Raji (cell line): ENCODE measurements at regions not wholly inside any gene's neighbourhood (a gene's known extent, or its start where the extent isn't known, plus 50 kb on each side); places are given as distances from the start of the nearest gene placed in this dataset.

Source experiments
- POLR2A ChIP-seq: IDR thresholded peaks from 2 replicates; pipeline ENCODE4 v1.6.1; 2011; ENCODE audit warnings: low read depth, low read length, control low read depth; ENCODE audit not compliant: insufficient read depth

DNA sequence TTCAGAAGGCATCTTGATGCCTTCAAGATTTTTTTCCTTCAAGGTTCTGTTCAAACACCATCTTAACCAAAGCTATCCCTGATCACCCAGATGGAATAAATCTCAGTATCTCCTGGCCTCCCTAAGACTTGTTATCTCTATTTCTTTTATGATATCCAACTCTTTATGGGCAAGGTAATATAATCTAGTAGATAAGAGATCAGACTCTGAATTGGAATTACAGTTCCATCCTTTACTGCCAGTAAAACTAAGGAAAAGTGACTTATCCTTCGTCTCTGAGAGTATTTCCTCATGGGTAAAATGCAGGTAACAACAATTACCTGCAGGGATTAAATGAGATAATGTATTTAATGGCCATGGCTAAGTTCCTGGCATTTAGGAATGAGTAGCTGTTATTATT, 445.0 kb upstream of the DAB1 start:
- TF ChIP-seq POLR2A: no peak

DNA sequence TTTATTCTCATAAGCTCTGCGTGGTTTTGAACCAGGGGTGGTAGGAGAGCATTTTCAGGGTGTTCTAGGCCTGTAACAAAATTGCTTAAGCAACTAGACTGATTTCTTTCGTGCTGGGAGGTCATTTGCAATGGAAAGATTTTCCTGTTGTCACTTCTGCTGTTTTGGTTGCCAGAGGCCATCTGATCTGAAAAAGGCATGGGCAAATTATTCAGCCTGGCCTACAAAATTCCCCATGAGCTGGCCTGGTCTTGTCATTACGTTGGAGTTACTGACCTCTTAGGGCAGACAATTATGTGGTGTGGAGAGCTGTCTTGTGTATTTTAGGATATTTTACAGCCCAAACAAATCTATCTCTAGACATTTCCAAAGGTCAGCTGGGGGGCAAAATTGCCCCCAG, 444.4 kb upstream of the DAB1 start:
- TF ChIP-seq POLR2A: no peak

DNA sequence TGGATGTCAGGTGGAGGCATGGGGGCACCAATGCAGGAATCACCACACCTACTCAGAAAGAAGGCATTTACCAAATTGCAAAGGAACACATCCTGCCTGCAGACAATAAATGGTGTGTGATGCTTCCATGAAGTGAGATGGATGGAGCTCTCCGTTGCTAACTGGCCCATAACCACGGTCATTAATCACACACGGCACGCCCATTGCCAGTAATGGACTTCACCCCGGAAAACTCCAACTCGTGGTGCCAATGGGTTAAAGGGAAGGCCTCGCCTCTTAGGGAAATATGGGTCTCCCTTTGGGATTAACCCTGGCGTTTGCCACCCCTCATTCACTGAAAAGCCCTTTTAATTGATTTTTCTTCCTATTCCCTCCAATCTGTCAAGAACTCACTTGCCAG, 443.1 kb upstream of the DAB1 start:
- no peak for TF ChIP-seq POLR2A

DNA sequence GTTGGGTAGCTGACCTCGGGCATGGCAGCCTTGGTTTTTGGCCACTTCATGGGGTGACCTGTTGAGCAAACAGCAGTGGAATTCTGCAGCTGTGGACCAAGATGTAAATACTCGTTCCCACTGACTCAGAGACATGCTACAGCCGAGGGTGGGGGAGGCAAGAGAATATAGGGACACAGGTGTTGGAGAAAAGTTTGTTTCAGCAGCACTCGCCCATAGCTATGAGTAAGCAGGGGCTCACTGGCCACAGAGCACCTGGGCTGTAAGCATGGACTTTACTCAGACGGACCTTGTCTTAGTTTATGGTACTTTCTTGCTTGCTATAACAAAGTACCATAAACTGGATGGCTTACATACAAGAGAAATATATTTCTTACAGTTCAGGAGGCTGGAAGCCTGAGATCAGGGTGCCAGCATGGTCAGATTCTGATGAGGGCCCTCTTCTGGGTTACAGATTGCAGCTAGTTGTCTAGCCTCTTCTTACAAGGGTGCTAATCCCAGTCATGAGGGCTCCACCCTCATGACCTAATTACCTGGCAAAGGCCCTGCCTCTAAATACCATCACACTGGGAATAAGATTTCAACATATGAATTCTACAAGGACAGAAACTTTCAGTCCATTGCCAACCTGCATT, 437.2 kb upstream of the DAB1 start:
- no peak for TF ChIP-seq POLR2A

DNA sequence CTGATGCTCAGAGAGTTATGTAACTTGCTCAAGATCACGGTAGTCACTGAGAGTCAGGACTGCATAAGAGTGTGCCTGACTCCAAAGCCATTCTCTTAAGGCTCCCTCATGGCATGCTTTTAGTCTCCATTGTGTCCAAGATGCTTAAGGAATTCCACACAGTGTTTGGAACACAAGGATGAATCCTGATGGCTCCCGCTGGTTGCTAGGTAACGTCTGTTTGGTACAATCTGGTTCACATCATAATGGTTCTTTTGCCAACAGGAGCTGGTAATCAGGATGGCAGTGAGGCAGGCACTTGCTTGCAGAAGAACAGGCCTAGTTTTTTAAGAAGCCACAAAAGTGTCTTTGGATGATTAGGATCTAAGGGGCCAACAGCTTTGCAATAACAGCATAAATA, 436.5 kb upstream of the DAB1 start:
- TF ChIP-seq POLR2A: no peak

DNA sequence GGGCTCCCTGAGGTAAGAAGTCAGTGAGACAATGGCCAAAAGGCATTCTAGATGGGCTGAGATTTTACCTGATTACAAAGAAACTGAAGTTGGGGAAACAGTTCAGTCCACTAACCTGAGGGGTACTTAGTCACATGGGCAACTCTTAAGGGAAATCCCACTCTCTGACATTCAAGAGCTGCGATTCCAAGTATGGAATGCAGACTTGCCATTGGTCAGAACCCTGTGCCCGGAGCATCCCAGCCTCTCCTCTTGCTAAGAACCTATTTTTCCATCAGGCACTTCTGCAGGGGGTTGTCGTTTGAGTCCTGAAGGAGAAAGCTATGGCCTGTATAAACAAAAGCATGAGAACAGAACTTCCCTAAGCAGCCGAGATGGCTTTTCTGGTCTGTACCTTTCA, 434.9 kb upstream of the DAB1 start:
- TF ChIP-seq POLR2A: no peak

DNA sequence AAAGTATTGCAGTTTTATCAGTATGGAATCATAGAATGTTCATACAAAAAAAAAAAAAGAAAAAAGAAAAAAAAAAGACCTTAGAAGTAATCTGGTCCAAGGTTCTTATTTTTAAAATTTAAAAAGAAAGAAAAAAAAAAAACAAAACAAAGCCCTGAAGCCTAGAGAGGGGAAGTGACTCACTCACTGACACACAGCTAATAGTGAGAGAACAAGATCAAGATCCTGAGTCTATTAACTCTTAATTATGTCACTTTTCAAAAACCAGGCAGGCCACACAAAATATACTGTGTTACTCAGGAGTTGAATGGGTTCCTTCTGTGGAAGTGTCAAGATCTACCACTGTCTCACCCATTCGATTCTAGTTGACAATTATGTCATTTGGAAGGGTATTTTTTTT, 433.9 kb upstream of the DAB1 start:
- no peak for TF ChIP-seq POLR2A

DNA sequence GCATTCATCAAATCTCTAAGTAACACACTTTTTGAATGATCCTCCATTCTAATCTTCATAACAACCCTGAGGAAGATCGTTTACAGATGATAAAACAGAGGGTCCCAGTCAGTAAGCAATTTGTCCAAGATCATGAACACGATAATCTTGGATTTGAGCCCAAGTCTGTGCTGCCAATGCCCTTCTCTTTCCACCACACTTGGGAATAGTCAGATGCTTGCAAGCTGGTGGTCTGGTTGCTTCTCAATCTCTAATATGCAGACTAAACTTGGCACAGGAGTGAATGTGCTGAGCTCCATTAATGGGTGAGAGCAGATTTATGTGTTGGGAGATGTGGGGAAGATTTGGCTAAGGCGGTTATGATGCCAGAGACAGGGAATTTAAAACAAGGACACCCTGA, 430.6 kb upstream of the DAB1 start:
- TF ChIP-seq POLR2A: no peak

DNA sequence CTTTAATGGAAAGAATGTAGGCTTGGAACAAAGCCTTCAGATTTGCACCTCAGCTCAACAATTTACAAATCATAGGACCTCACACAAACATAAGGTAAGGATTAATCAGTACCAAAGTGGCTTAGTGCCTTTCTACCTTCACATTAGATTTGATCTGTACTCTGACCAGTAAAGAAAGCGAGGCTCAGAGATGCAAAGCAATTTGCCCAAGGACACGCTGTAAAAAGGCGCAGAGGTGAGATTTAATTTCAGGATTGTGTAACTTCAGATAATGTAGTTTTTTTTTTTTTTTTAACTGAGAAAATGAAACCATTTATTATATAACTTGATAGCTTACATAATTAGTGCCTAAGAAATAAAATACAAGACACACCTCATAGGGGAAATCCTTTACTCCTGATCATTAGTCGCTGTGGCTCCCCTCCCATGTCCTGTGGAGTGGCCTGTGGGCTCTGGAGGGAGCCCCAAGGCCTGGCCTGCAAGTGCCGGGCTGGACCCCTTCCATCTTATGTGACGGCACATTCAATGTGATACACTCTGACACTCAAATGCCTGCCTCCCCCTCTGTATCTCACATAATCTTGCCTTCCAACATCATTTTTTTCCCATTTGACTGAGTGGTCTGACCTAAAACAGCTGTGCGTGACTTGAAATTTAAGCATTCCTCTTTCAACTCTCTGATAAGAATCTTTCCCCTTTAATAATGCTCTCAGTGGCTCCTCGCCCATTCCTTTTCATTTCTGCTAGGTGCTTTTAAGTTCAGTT, 426.5 kb upstream of the DAB1 start:
- TF ChIP-seq POLR2A: no peak

DNA sequence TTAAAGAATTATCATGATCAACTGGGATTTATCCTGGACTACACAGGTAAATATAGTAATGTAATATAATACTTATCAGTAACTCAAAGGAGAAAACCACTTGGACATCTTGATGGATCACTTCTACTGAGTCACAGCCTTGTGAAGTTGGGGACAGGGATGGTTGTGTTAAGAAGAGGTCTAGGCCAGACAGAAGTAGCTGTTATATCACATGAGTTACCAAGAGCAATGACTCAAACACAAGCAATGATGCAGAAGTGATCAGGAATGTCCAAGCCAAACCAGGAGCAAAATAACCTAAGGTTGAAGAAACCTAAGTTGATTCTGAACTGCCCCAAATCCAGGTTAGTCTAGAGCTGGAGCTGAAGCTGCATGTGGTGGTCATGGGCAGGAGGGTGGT, 424.5 kb upstream of the DAB1 start:
- TF ChIP-seq POLR2A: no peak

DNA sequence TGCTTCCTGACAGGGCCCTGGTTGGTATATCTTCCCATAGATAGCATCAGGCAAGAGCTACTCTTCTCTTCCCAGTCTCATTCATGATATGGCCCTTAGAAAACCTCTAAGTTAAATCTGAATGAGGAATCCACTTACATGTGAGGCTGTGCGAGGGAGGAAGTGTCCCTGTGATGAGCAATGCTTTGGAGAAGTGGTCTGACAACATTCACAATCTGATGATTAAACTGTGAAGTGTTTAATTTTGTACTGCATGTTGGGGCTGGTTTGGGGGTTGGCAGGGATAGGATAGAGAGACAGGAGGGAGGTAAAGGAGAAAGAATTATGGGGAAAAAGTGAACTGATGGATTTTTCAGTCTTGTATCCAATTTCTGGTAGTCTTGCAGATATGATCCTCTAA, 421.2 kb upstream of the DAB1 start:
- no peak for TF ChIP-seq POLR2A

DNA sequence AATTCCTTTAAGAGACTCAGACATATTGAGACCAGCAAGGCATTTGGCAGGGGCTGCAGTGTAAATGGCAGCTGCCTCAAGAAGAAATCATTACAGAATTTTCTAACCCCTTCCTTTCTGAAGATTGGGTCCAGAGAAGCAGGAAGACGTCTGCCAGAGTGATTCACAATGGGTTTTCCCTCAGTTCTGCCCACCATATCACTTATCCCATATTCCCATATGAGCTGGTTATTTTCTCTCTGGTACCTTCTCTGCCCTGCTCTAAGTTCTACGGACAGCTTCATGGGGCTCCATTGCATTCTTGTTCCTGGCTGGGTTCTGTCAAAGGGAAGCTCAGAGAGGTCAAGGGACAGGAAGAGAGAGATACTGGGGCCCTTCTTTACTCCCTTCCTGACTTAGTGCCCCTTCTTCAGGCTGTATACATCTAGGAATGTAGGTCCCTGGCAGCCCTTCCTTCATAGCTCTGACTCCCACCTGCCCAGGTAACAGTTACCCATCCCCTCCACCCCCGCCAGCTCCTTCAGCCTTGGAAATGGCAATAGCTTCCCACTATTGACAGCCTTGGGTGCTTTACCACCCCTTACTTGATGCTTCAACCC, 420.6 kb upstream of the DAB1 start:
- TF ChIP-seq POLR2A: no peak

DNA sequence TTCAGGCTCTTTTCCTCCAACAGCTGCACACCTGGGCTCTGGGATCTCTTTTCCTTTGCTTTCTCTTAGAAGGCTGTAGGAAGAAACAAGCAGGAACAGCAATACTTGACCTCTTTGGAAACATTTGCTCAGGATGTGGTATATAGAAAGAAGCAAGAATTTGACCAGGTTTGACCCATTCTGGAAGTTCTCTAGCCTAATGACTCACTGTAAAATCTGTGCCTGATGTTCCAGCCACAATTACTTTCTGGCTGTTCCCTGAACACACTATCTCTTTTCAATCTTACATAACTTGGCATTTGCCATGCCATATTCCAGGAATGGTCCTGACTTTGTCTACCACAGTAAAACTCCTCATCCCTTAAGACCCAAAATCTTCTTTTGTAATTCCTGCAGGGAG, 419.9 kb upstream of the DAB1 start:
- no peak for TF ChIP-seq POLR2A

DNA sequence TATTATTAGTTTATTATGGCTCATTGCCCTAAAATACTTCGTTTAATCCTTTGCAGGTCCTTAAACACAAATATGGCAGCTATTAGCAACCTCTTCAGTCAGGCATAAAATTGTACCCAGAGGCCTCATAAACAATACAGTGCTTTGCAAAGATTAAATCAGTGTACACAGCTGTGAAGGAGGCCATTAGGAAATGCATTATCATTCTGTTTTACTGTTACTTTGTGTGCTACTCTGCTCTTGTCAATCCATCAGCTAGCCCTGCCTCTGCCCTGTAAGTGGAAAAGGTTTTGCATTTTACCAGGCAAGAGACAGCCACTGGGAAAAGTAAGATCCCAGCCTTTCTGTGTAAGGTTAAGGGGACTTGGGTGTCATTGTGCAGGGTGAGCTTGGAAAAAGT, 415.7 kb upstream of the DAB1 start:
- no peak for TF ChIP-seq POLR2A

DNA sequence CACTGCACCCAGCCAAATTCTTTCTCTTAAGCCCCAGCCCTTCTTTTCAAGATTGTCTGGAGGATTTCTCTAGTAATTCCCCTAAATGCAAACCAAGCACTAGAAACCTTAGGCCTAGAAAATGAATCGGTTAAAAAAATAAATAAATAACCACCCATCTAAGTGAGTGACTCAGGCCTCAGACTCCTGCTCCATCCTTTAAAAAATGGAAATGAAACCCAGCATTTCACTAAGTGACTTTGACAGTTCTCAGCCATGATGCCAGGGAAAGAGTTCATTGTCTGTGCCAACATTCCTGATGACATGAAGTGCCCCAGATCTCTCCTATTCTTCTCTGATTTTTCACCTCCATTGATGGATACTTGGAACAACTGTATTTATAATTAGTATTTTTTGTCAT, 415.2 kb upstream of the DAB1 start:
- TF ChIP-seq POLR2A: no peak

DNA sequence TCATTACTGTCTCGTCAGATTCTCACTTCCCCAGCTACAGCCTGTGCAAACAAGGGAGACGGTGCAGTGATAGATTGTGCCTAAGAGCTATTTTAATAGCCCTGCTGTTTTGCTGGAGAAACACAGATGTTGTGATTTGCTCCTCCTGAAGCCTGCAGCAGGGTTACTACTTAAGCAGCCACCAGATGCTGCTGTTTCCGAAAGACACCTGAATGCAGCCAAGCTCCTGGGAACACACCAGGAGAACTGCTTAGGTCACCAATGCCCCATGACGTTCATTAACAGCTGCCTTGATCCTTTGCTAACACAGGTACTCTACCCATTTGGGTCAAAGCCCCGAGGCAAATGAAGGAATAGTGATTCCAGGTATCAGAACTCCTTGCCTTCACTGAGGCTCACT, 411.8 kb upstream of the DAB1 start:
- no peak for TF ChIP-seq POLR2A

DNA sequence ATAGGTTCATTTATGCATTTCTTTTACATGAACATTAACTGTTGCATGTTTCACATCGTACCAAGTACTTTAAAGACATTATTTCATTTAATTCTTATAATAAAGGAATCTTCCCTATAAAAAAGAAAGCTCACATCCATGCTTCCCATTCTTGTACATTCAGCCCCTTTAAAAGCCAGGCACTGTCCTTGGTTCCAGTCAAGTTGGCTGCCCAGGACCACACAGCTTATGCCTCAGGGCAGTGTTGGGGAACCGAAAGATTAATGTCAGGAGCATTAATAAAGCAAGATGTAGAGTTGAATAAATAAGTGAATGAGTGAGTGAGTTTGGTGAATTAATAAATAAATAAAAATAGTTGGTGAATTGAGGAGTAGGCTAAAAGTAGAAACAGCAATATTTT, 409.4 kb upstream of the DAB1 start:
- TF ChIP-seq POLR2A: no peak

DNA sequence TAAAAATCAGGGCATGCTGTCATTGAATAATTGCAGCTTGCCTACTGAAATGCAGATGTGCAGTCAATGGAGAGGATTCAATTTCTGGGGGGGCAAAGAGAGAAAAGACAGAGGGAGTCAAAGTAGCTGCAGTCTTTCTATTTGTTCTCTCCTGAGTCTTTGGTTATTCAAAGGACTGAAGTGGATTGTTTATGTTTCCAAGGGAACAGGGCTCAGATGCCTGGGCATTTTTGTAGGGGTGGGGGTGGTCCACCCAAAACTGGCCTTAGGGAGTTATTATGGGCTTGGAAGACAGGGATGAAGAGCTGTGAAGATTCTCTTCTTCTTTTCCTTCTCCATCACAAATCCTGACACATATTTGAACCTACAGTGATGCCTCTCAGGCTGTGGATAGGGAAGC, 408.8 kb upstream of the DAB1 start:
- TF ChIP-seq POLR2A: no peak
